CD4-positive, alpha-beta T cell treated with Interleukin-6 for 4 hours (primary cell): ENCODE measurements at regions not wholly inside any gene's neighbourhood (a gene's known extent, or its start where the extent isn't known, plus 50 kb on each side); places are given as distances from the start of the nearest gene placed in this dataset.

Experiments used
- DNase-seq: peaks from one replicate; pipeline ENCODE4 v3.0.0-alpha.2; 2020; ENCODE audit warnings: mixed read lengths

DNA sequence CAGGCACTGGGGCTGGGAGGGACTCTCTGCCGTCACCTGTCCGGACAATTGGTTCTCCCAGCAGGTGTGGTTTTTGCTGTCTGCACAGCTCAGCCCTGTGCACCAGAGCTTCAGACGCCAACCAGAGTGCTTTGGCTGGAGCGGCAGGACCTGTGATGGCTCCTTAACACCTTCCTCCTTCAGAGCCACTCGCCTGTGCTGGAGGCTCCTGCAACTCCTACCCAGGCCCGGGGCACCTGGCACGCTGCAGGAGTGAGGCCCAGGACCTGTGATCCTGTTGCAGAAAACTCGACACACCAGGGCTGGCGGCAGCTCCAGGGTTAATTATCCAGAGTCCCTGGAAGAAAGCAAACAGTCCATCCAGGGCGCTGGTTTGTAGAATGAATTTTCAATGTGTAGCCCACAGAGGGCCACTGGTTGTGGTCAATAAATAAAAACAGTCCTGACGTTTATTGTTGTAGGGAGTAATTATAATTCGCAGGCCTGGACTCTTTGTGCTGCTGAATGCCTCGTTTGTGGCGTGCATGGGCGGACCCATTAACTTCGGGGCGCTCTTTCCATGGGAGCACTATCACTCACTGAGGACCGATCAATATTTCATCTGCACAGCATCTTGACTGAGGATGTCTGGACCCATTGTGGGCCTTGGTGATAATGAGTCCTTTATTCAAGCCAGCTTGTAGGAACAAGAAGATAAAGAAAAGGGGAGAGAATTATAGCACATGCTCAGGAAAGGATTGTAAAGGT, 339.7 kb upstream of the IRX4 start:
- DNase-seq, result no peak

- DNase-seq, result no peak
Observed at GRCh38 chr5:2221450-2221849, 338.7 kb upstream of the IRX4 start.

DNA sequence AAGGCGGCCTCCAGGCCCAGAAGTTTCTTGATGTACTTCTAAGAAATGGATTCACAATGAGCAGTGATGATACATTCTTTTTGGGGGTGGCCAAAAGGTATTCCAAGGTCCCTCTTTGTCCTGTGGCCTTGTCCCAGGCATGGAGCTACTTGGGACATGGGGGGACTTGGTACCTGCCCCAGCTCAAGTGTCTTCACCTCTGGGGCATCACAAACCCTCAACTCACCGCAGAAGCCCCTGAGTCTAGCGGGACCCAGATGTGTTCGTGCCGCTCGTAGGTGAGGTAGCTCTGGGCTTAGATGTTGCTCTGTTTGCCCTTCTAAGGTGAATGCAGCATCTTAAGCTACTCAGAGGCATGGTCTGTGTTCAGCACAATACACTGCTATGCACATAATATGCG, 338.0 kb upstream of the IRX4 start:
- DNase-seq, result no peak

- no peak for DNase-seq
Observed at GRCh38 chr5:2219149-2219776, 336.5 kb upstream of the IRX4 start.

GRCh38 chr5:2217219-2217618, 334.5 kb upstream of the IRX4 start:
- DNase-seq, result no peak

GRCh38 chr5:2214910-2215590, 332.3 kb upstream of the IRX4 start:
- DNase-seq, result no peak

GRCh38 chr5:2213121-2213730, 330.5 kb upstream of the IRX4 start:
- no peak for DNase-seq

GRCh38 chr5:2212481-2212880, 329.8 kb upstream of the IRX4 start:
- DNase-seq, result no peak

GRCh38 chr5:2208239-2208544, 325.5 kb upstream of the IRX4 start:
- no peak for DNase-seq

GRCh38 chr5:2207416-2208238, 324.9 kb upstream of the IRX4 start:
- DNase-seq, result no peak

DNA sequence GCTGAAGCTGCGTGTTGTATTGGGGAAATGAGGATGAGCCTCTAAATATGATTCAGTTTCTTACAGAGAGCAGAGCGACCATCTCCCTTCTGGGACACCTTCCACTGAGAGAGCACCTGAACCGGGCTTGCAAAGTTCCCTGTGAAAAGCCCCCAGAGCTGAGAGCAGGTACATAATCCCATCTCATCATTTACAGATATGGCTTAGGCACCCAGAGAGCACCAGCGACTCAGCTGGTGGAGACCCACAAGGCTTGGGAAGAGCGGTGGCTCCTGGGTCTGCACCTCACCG, 324.3 kb upstream of the IRX4 start:
- DNase-seq, result no peak

DNA sequence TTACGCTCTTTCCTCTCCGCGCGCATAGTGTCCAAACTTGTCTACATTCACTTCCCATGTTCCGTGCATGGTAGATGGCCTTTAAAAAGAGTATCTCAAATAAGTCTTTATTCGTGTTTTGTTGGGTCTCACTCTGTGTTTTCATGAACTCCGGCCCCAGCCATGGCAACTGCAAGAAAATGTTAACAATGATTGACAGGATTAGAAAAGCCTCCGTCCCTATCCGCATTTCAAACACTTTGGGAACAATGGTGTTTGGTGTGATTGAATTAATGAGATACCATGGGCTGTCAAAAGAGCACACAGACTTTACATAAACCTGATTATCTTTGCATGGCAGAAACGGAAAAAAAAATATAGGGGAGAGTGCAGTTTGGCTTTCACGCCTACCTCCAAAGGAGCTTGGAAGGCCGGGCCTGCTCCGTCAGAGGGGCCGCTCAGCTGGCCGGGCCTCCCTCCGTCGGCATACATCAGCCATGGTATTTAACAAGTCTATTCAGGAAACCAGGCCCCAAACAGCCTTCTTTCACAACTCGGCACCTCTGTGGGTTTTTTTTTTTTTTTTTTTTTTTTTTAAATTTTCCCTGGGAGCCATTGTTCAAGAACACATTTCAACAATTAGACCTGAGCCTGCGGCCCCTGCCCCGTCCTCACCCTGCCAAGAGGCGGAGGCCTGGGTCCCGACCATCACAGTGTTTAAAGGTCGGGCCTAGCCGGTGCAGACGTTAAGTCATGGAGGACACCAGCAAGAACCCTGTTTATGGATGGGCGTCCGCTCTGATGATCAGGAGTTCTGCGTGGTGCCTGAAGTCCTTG, 323.8 kb upstream of the IRX4 start:
- DNase-seq, result no peak

DNA sequence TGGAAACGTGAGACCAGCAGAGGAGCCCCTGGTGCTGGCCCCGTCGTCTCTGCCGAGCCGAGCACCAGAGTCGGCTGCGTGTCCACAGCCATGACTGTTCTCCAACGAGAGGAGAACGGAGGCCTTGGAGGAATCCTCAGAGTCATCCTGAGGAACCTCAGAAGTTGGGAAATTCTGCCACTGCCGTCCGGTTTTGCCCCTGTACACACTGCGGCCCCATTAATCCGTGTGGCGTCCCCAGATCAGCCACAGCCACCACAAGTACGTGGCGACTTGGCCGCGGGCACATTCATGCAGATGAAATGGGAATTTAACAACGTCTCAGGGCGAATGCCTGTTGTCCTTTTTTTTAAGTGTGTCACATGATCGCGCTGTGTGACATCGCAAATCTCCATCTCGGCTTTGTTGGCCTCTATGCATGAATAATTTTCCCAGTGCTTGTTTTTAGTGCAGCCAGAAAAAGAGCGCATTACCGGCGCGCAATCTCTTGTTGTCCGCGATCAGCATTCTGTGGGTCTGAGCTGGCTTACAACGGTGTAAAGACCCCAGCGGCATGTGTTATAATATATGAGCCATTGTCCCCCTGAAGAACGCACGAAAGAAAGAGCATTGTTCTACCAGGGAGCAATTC, 323.0 kb upstream of the IRX4 start:
- DNase-seq, result no peak

DNA sequence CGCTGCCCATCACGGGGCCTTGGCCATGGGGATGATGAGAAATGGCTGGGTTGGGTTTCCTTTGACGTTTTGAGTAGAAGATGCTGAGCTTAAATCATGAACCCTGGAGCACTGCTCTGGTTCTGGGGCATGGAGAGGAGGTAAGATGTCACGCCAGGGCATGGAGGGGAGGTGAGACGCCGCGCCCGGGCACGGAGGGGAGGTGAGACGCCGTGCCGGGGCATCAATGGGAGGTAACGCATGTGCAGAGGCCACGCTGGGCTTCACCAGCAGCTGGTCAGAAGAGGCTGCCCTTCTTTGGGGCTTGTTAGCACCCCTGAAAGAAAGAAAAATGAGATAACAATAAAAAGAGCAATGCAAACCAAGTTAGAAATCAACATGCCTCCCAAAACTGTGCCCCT, 322.5 kb upstream of the IRX4 start:
- no peak for DNase-seq

DNA sequence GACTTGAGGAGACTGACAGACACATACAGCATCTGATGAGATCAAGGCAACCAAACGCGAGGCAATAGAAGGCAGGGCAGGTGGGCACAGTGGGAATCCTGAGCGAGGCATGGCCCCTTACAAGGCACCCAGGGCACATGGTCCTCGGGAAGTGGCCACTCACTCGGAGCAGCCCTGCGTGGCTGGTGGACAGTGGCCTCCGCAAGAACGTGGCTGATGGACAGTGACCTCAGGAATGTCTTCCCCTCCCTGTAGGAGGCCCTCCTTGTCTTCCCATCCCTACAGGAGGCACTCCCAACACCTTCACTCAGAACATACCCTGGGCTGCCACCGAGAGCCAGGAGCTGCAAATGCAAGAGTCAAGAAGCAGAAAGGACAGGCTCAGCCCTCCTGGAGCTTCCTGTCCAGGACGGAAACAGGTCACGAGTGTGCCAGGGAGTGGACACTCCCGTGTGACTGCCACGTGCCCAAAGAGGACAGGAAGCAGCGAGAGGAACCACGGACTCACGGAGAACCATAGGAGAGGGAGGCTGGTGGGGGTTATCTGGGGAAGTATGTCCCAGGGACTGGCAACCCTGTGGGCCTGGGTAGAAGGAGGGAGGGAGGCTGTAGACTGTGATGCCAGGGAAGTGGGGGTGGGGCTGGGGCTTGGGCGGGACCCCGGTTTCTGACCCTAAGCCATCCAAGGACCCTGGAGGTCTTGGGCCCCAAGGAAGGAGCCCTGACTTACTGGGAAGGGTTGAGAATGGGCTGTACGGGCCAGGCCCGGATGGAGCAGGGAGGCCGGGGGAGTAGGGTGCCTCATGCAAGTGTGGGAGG, 321.9 kb upstream of the IRX4 start:
- DNase-seq, result no peak

- DNase-seq, result no peak
Observed at GRCh38 chr5:2203774-2204173, 321.0 kb upstream of the IRX4 start.

DNA sequence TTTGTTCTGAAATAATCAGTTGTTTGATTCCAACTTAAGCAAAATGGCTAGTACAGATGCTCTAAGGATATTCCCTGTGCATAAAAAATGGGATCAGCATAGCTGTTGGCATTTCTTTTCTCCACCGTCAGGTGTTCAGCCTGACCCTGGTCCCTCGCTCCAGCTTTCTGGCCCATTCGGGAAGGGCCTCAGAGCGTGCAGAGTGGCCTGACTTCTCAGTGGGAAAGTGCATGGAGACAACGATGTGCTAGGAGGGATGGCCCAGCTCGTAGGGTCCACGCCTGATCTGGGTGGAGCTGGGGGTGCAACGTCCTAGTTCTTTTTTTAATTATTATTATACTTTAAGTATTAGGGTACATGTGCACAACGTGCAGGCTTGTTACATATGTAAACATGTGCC, 319.1 kb upstream of the IRX4 start:
- DNase-seq, result no peak

GRCh38 chr5:2201421-2201820, 318.7 kb upstream of the IRX4 start:
- no peak for DNase-seq

GRCh38 chr5:2201011-2201410, 318.3 kb upstream of the IRX4 start:
- no peak for DNase-seq

GRCh38 chr5:2200261-2200950, 317.7 kb upstream of the IRX4 start:
- no peak for DNase-seq
